Stimulated activated naive CD4-positive, alpha-beta T cell (primary cell): ENCODE measurements at regions not wholly inside any gene's neighbourhood (a gene's known extent, or its start where the extent isn't known, plus 50 kb on each side); places are given as distances from the start of the nearest gene placed in this dataset.
"Not testable (repeated sequence)": the region's sequence is repeated elsewhere in the genome, so short reads cannot be mapped to it uniquely, and the experiment has no call there.

Experiments used
- DNase-seq, 6 experiments: peaks; one replicate each; lab custom pipeline; 2025; lab: John Stamatoyannopoulos, UW

DNA sequence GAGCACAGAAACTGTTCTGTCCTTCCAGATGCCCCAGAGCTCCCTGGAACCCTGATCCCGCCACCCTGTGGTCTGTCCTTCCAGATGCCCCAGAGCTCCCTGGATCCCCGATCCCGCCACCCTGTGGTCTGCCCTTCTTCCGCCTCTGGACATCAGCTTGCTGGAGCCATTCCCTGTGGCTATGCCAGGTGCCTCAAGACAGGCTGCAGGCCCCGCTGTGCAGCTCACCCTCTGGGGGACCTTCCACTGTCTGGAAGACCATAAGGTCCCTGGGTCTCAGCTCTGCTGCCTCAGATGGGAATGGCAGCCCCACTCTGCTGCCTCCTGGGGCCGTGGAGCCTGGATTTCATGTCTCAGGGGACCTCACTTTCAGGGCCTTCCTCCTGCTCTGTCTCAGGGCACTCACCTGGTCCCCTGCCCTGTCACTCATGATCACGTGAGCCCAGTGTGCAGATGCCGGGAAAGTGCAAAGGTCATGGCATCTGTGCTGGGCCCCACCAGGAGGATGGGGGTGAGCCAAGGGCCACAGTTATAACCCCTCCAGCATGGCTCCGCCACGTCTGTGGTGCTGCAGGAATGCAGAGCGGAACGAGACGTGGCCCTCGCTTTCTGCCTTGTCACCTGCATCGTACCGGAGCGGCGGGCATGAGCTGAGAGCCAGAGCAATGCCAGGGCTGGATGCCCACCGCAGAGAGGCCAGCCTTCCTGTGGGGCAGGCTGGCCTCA is 1520.7 kb downstream of the BRD1 start:
- no peak for DNase-seq

- no peak for DNase-seq
Measured at GRCh38 chr22:48306284-48306683, 1521.4 kb downstream of the BRD1 start.

DNA sequence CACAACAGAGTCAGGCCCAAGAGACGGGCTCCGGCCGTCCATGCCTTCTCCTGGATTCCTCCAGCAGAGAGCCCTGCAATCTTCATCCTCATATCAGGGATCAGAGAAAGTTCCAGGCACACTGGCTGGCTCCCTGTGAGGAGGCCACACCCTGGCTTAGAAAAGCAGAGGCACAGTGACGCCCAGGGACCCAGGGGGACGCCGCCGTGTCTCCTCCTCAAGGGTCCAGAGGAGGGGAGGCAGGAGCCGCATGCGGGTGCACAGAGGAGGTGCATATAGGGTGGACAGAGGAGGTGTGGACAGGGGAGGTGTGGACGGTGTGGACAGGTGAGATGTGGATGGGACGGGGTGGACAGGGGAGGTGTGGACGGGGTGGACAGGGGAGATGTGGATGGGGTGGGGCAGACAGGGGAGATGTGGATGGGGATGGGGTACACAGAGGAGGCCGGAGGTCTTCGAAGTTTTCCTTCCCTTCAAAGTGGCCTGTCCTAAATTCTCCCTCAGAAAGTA is 1521.9 kb downstream of the BRD1 start:
- no peak for DNase-seq

DNA sequence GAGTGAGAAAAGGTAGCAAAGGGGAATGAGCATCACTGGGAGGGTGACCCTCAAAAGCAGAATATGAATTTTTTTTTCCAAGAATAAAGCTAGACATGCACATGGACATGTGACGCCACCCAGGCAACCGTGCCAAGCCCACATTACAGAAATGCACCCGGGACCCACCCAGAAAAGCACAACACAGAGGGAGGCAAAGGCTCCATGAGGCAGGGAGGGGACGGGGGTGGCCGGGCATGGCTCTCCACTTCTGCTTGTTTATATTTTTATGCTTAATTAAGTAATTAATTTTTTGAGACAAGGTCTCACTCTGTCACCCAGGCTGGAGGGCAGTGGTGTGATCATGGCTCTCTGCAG is 1524.3 kb downstream of the BRD1 start:
- no peak for DNase-seq

DNA sequence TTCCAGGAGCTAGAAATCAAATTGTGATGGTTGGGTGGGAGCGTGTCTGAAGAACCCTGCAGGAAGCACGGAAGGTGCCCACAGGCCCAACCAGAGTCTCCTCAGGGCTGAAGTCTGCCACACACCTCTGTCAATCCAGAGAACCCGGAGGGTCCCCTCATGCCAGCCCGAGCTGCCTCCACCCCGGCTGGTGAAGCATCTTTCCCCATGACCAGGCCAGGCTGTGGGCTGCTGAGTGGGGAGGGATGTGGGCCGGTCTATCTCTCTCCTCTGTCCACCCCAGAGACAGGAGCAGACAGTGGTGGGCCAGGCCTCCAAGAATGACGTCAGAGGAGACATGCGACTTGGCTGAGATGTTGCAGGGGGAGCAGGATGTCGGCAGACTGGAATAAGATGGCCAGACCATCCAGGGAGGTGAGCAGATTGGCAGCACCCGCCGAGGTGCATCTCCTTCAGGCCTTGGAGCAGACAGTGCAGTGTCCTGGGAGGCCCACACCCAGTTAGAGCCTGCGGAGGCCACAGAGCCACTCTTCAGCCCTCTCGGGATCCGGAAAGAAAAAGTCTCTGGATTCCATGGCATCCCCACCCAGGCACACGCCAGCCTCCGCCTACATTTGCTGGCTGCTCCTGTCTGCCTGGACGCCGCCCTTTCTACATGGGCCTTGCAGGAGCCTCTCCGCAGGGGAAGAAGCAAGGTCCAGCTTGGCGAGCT is 1524.9 kb downstream of the BRD1 start:
- DNase-seq, result no peak

DNA sequence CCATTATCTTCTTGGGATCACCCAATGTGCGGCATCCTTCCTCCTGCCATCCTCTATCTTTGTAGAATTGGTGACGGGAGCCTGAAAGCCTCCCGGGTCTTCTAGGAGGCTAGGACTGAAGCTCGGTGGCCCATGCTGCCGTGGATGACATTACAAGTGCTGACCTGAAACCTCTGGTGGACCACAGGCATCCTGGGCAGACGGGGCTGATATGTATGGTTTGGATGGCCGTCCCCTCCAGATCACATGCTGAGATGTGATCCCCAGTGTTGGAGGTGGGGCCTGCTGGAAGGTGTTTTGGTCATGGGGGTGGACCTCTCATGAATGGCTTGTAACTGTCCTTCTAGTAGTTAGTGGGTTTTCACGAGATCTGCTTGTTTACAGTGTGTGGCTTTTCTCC is 1525.8 kb downstream of the BRD1 start:
- no peak for DNase-seq

GRCh38 chr22:48301421-48301820 is 1526.3 kb downstream of the BRD1 start:
- DNase-seq, result no peak

GRCh38 chr22:48300877-48301276 is 1526.8 kb downstream of the BRD1 start:
- no peak for DNase-seq

DNA sequence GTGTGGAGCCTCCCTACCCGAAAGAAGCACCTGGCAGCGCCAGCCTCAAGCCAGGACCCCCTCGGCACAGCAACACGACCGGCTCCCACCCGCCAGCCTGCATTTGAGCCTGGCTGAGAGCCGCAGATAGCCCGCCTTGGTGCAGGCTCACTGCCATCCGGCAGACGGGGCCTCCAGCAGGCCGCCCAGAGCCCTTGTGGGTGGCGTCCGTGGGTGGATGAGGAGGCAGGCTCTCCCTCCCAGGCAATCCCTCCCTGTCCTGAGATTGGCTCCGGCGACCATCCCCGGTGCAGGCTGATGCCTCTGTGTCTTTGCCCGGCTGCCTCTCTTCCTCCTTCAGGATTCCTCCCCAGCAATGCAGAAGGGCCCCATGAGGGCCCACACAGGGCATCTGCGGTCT is 1527.9 kb downstream of the BRD1 start:
- DNase-seq, result no peak

- DNase-seq, result no peak
Measured at GRCh38 chr22:48299124-48299523, 1528.5 kb downstream of the BRD1 start.

DNA sequence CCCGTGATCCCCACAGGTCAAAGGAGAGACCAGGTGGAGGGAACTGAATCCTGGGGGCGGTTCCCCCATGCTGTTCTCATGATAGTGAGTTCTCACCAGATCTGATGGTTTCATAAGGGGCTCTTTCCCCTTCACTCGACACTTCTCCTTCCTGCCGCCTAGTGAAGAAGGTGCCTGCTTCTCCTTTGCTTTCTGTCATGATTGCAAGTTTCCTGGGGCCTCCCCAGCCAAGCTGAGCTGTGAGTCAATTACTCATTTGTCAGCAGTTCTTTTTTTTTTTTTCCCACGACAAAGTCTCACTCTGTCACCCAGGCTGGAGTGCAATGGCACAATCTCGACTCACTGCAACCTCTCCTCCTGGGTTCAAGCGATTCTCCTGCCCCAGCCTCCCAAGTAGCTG is 1530.4 kb downstream of the BRD1 start:
- no peak for DNase-seq

GRCh38 chr22:48289954-48290353 is 1527.5 kb downstream of the TBC1D22A start:
- not testable (repeated sequence) for DNase-seq

- DNase-seq, result no peak
Measured at GRCh38 chr22:48288376-48288940, 1526.0 kb downstream of the TBC1D22A start.

GRCh38 chr22:48287031-48287430 is 1524.6 kb downstream of the TBC1D22A start:
- DNase-seq, result no peak

DNA sequence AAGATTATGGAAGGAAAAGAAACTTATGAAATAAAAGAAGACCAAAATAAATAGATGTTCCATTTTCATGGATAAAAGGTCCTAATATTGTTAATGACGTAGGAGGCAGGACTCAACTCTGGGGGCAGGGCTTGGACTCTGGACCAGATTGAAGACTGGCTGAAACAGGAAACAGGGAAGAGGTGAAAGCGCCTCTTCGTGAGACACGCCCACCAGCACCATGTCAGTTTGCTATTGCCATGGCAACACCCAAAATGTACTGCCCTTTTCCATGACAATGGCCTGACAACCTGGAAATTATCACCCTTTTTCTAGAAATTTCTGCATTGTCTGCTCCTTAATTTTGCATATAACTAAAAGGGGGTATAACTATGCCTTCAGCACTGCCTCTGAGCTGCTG is 1522.2 kb downstream of the TBC1D22A start:
- no peak for DNase-seq

DNA sequence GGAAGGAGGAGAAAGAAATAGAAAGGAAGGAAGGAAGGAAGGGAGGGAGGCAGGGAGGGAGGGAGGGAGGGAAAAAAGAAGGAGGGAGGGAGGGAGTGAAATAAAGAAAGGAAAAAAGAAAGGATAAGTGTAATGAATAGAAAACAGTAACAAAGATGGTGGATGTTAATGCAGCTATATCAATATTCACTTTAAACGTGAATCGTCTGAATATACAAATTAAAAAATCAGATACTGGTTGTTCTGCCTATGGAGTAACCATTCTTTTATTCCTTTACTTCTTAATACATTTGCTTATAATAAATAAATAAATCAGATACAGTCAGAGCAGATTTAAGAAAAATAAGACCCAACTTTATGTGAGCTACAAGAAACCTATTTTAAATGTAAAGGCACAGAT is 1520.4 kb downstream of the TBC1D22A start:
- no peak for DNase-seq

- no peak for DNase-seq
Measured at GRCh38 chr22:48279461-48279756, 1517.0 kb downstream of the TBC1D22A start.

DNA sequence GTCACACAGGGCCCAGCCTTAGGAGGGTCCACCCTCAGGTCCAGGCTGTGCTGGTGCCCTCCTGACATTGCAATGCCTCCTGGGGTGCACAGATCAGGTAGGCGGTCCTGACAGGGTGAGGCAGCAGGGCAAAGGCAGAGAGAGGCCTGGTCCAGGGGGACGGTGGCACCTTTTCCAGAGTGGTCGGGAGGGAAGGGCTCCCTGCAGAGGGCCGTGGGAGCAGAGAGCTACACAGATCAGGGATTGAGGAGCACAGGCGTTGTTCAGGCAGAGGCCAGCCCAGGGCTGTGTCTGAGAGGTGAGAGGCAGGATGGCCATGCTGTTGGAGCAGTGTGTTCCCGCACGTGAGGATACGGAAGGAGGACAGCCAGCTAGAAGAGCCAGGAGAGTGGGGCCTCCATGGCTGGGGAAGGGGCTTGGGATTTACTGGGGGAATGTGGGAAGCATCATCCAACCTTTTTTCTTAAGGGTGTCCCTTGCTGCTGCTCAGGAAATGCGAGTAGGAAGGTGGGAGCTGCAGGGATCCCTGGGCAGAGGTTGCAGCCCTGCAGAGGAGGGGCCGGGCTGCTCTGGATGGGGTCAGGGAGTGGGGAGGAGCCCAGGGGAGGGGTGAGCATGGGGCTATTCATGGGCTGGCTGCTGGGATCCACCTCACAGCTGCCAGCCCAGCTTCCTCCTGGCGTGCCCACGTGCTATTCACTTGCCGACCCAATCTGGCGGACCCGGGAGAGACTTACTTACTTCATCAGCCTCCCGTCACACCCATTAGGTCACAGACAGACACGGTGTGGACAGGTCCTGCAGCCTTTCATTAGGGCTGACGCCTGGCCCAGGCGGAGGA is 1516.4 kb downstream of the TBC1D22A start:
- no peak for DNase-seq

DNA sequence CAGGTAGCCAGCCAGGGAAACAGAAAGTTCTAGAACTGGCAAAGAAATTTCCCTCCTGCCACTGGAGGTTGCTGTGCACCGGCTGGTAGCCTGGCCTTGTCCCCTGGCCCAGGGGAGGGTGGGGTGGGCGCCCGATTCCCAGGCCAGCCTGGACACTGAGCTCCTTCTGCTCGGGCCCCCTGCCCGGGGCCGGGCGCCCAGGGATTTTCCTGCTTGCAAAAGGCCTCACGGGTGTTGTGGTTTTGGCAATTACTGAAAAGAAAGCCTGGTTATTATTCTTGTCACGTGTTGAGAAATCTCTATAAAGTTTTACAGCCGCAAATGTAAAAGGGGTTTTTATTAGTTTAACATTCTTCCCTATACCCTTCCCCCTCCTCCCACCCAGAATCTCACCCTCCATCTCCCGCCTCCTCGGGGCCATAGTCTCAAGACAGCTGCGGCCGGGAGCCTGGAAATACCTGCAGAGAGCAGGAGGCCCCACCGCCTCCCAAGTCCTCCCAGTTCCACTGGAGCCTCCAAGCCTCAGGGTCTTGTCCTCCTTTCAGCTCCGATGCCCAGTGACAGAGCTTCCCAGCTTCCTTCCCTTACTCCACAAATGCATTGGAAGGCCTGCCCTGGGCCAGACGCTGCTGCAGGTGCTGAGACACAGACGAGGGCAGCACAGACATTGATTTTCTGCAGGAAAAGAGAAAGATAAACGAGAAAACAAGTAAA is 1515.6 kb downstream of the TBC1D22A start:
- no peak for DNase-seq

- DNase-seq, result no peak
Measured at GRCh38 chr22:48276994-48277867, 1514.8 kb downstream of the TBC1D22A start.

GRCh38 chr22:48275412-48275811 is 1513.0 kb downstream of the TBC1D22A start:
- no peak for DNase-seq
